Fibroblast of lung (primary cell): ENCODE measurements at regions not wholly inside any gene's neighbourhood (a gene's known extent, or its start where the extent isn't known, plus 50 kb on each side); places are given as distances from the start of the nearest gene placed in this dataset.

Experiments
- DNase-seq, 2 donors: peaks; one replicate each; pipeline versions ENCODE4 v3.0.0 to v3.0.0-alpha.2; 2010; ENCODE audit warnings: low read depth in 2 of 2
- H2AFZ ChIP-seq: 2 replicates; pipeline ENCODE4 v1.5.1; 2012; ENCODE audit warnings: low read length, control low read depth, inconsistent platforms
- H3K27ac ChIP-seq: 2 replicates; pipeline ENCODE4 v1.5.1; 2011; ENCODE audit warnings: low read length, control low read depth; ENCODE audit not compliant: insufficient read depth
- H3K27me3 ChIP-seq: 2 replicates; pipeline ENCODE4 v1.5.1; 2011; ENCODE audit warnings: mild to moderate bottlenecking, low read length; ENCODE audit not compliant: control insufficient read depth, insufficient read depth
- H3K36me3 ChIP-seq: 2 replicates; pipeline ENCODE4 v1.5.1; 2011; ENCODE audit warnings: low read length; ENCODE audit not compliant: control insufficient read depth, insufficient read depth
- H3K4me1 ChIP-seq: 2 replicates; pipeline ENCODE4 v1.5.1; 2011; ENCODE audit warnings: low read length; ENCODE audit not compliant: control insufficient read depth, insufficient read depth; ENCODE audit errors: extremely low read depth
- H3K4me2 ChIP-seq: 2 replicates; pipeline ENCODE4 v1.5.1; 2011; ENCODE audit warnings: low read length, control low read depth; ENCODE audit not compliant: insufficient read depth; ENCODE audit errors: extremely low read depth
- H3K4me3 ChIP-seq, 4 experiments: fragments of 200-600 bp in 1 of 4; sonication (generic) in 1 of 4; replicated peaks in 1 of 4; 2 replicates each; pipeline ENCODE4 v1.5.1; 2011 to 2016; ENCODE audit warnings: low read length in 4 of 4, low read depth in 3 of 4, mild to moderate bottlenecking in 3 of 4, control low read depth in 2 of 4, inconsistent platforms in 1 of 4, mixed read lengths in 1 of 4; ENCODE audit not compliant: insufficient read depth in 1 of 4; ENCODE audit errors: control extremely low read depth in 1 of 4
- H3K79me2 ChIP-seq: 2 replicates; pipeline ENCODE4 v1.5.1; 2012; ENCODE audit warnings: mild to moderate bottlenecking, low read length, inconsistent platforms; ENCODE audit not compliant: control insufficient read depth, insufficient read depth
- H3K9ac ChIP-seq: 2 replicates; pipeline ENCODE4 v1.5.1; 2011; ENCODE audit warnings: mild to moderate bottlenecking, low read length, control low read depth; ENCODE audit not compliant: insufficient read depth
- H3K9me3 ChIP-seq: 2 replicates; pipeline ENCODE4 v1.5.1; 2012; ENCODE audit warnings: low read depth, low read length; ENCODE audit not compliant: control insufficient read depth, insufficient read depth
- H4K20me1 ChIP-seq: 2 replicates; pipeline ENCODE4 v1.5.1; 2011; ENCODE audit warnings: low read length; ENCODE audit not compliant: control insufficient read depth, insufficient read depth; ENCODE audit errors: extremely low read depth
- CTCF ChIP-seq, 2 donors: IDR thresholded peaks in 1 of 2; conservative IDR thresholded peaks in 1 of 2; 1 replicate in 1 of 2; 2 replicates in 1 of 2; pipeline ENCODE4 v1.5.1; 2011 to 2012; ENCODE audit warnings: low read length in 2 of 2, control low read depth in 1 of 2, inconsistent platforms in 1 of 2, low read depth in 1 of 2, mild to moderate bottlenecking in 1 of 2
- EZH2 ChIP-seq: IDR thresholded peaks from 2 replicates; pipeline ENCODE4 v1.5.1; 2012; ENCODE audit warnings: low read length, control low read depth, mild to moderate bottlenecking; ENCODE audit errors: missing control alignments

- DNase-seq, result no peak
- no peak overlapping the region for H3K27ac ChIP-seq
- no peaks in the 10 kb centered on the region for H4K20me1 ChIP-seq
- H3K4me1 ChIP-seq, result no peaks in the 10 kb centered on the region
- no peaks in the 10 kb centered on the region for H3K79me2 ChIP-seq
- no peaks in the 10 kb centered on the region for H3K9me3 ChIP-seq
- peak overlapping the region; percentile 65 for H2AFZ ChIP-seq
- H3K36me3 ChIP-seq, result no peaks in the 10 kb centered on the region
- no peaks in the 10 kb centered on the region for H3K27me3 ChIP-seq
- TF ChIP-seq EZH2 (no peak), CTCF (conservative IDR thresholded peaks at IDR 0.05 in 1 of 2, IDR thresholded peaks at IDR 0.05 in 1 of 2; ENCODE audit: low read depth in 1 of 2, low read length in 2 of 2) (no peak)
- H3K4me2 ChIP-seq, result no peak overlapping the region
- no peak overlapping the region for H3K4me3 ChIP-seq
- H3K9ac ChIP-seq, result no peak overlapping the region
Measured at GRCh38 chr6:140824595-140824994, 1308.1 kb upstream of the GJE1 start.

- no peak overlapping the region for H2AFZ ChIP-seq
- no peaks in the 10 kb centered on the region for H3K4me1 ChIP-seq
Measured at GRCh38 chr6:140821196-140821595, 1311.5 kb upstream of the GJE1 start.

GRCh38 chr6:140817176-140817575 lies 1315.5 kb upstream of the GJE1 start:
- Histone ChIP-seq H2AFZ (no peak overlapping the region), H3K4me1 (no peaks in the 10 kb centered on the region), H3K9ac (no peak overlapping the region), H3K27ac (no peak overlapping the region), H4K20me1 (no peaks in the 10 kb centered on the region), H3K9me3 (no peaks in the 10 kb centered on the region), H3K36me3 (no peaks in the 10 kb centered on the region), H3K4me3 (no peak overlapping the region), H3K4me2 (no peak overlapping the region), H3K79me2 (no peaks in the 10 kb centered on the region), H3K27me3 (no peaks in the 10 kb centered on the region)
- DNase-seq, result peak in 1 of 2 donors; percentile 33
- TF ChIP-seq CTCF (conservative IDR thresholded peaks at IDR 0.05 in 1 of 2, IDR thresholded peaks at IDR 0.05 in 1 of 2; ENCODE audit: low read depth in 1 of 2, low read length in 2 of 2) (no peak), EZH2 (no peak)

More at GRCh38 chr6:140821196-140821595, 1311.5 kb upstream of the GJE1 start:
- no peak overlapping the region for H3K4me3 ChIP-seq
- no peak overlapping the region for H3K9ac ChIP-seq
- no peak overlapping the region for H3K4me2 ChIP-seq
- no peaks in the 10 kb centered on the region for H4K20me1 ChIP-seq
- H3K79me2 ChIP-seq, result no peaks in the 10 kb centered on the region
- peak in 1 of 2 donors; percentile 42 for DNase-seq
- H3K27me3 ChIP-seq, result no peaks in the 10 kb centered on the region
- no peaks in the 10 kb centered on the region for H3K9me3 ChIP-seq
- TF ChIP-seq EZH2, result no peak
- no peak for TF ChIP-seq CTCF (conservative IDR thresholded peaks at IDR 0.05 in 1 of 2, IDR thresholded peaks at IDR 0.05 in 1 of 2; ENCODE audit: low read depth in 1 of 2, low read length in 2 of 2)
- no peaks in the 10 kb centered on the region for H3K36me3 ChIP-seq
- no peak overlapping the region for H3K27ac ChIP-seq
